GM12875 (cell line): ENCODE measurements at regions not wholly inside any gene's neighbourhood (a gene's known extent, or its start where the extent isn't known, plus 50 kb on each side); places are given as distances from the start of the nearest gene placed in this dataset.
"Not testable (repeated sequence)": the region's sequence is repeated elsewhere in the genome, so short reads cannot be mapped to it uniquely, and the experiment has no call there.

ENCODE experiments used
- H3K4me3 ChIP-seq: one replicate; pipeline ENCODE4 v1.5.1; 2011; ENCODE audit warnings: low read depth, low read length, control low read depth
- CTCF ChIP-seq: IDR thresholded peaks from 2 replicates; pipeline ENCODE4 v1.5.1; 2011; ENCODE audit warnings: low read depth, mild to moderate bottlenecking, control low read depth, inconsistent platforms, low read length, moderate library complexity, borderline replicate concordance; ENCODE audit not compliant: insufficient read depth

- TF ChIP-seq CTCF: no peak
- H3K4me3 ChIP-seq: no peak overlapping the region
Measured at GRCh38 chr4:81319657-81320056, 104.6 kb upstream of the PRKG2 start.

- H3K4me3 ChIP-seq: no peak overlapping the region
- TF ChIP-seq CTCF: no peak
Measured at GRCh38 chr4:81314897-81315470, 100.0 kb upstream of the PRKG2 start.

GRCh38 chr4:81314196-81314896, 99.3 kb upstream of the PRKG2 start:
- no peak for TF ChIP-seq CTCF

GRCh38 chr4:81307991-81308390, 93.0 kb upstream of the PRKG2 start:
- no peak for TF ChIP-seq CTCF
- H3K4me3 ChIP-seq: no peak overlapping the region

More at GRCh38 chr4:81314196-81314896, 99.3 kb upstream of the PRKG2 start:
- H3K4me3 ChIP-seq: no peak overlapping the region

GRCh38 chr4:81304871-81305270, 89.8 kb upstream of the PRKG2 start:
- no peak for TF ChIP-seq CTCF
- H3K4me3 ChIP-seq: no peak overlapping the region

GRCh38 chr4:81300352-81300751, 85.3 kb upstream of the PRKG2 start:
- H3K4me3 ChIP-seq: not testable (repeated sequence)

GRCh38 chr4:81290813-81291212, 75.8 kb upstream of the PRKG2 start:
- no peak overlapping the region for H3K4me3 ChIP-seq
- no peak for TF ChIP-seq CTCF
